ENCODE measurements at regions not wholly inside any gene's neighbourhood (a gene's known extent, or its start where the extent isn't known, plus 50 kb on each side); places are given as distances from the start of the nearest gene placed in this dataset.
"Not testable (repeated sequence)": the region's sequence is repeated elsewhere in the genome, so short reads cannot be mapped to it uniquely, and the experiment has no call there.

DNA sequence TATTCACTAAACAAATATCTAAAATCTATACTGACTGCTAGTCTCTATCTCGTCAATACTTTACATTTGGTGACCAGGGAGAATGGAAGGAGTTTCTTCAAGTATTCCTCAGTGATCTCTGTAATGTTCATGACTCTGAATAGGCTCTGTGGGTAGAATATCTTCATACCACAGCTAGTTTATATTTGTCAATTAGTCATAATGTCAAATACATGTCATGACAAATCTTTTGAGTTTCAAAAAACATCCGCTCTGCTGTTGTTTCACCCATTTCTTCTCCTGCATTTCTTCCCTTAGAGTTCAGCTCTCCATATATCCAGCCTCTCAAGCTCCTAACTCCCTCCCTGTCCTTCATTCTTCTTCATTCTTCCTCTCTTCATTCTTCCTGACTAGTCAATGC lies 206.5 kb upstream of the FANCL start:
- no peak for DNase-seq (ENCODE audit: low read depth in 2 of 2)

DNA sequence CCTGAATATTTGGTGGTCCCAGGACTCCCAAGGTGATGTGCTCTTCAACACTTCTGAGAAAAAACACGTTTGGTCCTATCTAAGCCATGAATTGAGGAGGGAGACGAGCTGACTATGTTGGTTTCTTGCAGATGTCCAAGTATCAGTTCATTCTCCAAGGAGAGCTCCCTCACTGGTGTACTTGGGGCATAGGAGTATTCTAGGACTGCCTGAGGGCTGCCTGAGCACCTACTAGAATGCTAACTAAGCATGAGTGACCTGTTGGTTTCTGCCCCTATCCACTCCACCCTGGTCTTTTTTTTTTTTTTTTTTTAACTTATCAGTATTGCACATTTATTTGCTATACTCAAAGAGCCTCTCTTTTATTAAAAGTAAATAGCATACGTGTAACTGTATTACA lies 200.5 kb upstream of the FANCL start:
- DNase-seq (ENCODE audit: low read depth in 2 of 2) = no peak

DNA sequence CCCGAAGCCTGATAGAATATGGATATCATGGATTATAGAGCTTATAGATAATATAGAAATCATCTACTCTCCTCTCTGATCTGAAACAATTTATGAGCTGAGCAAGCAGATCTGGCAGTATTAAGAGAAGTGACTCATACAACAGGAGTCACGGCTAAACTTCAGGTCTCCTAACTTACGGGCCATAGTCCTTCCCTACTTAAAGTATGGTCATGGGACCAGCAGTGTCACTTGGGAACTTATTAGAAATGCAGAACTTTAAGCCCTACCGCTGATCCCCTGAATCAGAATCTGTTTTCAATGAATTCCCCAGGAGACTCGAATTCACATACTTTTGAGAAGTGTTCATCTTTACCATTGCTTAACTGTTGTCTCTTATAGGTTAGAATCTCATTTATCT lies 195.7 kb upstream of the FANCL start:
- DNase-seq (ENCODE audit: low read depth in 2 of 2) = no peak

DNA sequence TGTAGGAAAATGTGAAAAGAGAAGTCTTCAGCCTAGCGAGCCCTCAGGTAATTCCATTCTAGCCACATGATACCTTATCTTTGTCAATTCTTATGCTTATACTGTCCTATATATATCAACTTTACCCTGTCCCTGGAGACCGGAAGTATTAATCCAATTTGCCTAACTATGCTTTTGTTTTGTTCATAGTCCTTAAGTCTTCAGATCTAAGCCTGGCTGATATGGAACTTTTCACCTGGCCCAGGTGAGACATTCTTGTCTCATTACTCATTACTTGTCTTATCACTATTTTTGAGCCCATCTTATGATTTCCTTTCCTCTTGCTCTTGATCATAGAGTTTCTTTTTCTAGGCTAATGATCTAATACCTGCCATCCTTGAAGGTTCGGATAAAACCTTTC lies 194.1 kb upstream of the FANCL start:
- DNase-seq (ENCODE audit: low read depth in 2 of 2) = no peak

DNA sequence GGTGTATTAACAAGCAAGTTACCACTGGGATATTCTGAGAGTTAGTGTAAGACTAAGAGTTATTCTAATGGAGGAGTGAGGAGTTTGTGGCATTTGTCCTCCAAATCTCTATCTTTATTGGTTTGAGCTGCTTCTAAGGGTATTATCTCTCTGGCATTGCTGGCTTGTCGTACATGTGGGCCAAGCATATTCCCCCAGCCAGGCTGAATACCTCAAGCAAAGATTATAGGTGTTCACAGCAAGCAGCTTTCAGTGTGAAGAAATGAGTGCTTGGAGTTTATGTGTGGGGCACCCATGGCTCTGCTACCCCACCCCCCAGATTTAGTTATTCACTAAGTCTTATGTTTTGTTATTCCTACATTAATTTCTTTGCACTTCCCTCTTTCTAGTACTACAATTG lies 193.6 kb upstream of the FANCL start:
- DNase-seq (ENCODE audit: low read depth in 2 of 2) = no peak

DNA sequence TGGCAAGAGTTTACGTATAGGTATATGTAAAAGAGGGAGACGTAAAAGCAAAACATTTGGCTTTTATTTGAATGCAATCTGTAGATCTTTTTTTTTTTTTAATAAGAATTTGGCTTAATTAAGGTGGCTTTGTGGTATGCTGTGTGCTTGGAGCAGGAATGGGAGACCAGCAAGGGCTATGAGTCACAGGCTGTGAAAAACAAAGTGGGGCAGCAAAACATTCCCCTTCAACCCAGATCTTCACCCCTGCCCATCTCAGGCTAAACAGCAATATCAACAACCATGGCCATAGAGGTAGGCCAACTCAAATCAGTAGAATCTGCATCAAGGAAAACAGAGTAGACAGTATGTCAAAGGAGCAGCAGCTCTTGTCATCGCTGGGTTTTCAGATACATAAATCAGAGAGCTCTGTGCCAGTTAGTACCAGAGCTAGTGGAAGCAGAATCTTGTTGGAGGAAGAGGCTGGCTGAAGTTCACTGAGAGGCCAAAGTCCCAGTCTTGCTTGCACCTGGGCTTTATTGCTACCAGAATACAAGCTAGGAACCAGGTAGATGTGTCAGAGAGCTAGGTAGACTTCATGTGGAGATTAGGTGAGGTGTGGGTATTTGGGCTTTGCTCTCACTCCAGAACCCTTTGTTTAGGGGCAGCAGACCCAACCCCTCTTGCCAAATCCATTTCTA lies 191.5 kb upstream of the FANCL start:
- DNase-seq (ENCODE audit: low read depth in 2 of 2) = no peak

DNA sequence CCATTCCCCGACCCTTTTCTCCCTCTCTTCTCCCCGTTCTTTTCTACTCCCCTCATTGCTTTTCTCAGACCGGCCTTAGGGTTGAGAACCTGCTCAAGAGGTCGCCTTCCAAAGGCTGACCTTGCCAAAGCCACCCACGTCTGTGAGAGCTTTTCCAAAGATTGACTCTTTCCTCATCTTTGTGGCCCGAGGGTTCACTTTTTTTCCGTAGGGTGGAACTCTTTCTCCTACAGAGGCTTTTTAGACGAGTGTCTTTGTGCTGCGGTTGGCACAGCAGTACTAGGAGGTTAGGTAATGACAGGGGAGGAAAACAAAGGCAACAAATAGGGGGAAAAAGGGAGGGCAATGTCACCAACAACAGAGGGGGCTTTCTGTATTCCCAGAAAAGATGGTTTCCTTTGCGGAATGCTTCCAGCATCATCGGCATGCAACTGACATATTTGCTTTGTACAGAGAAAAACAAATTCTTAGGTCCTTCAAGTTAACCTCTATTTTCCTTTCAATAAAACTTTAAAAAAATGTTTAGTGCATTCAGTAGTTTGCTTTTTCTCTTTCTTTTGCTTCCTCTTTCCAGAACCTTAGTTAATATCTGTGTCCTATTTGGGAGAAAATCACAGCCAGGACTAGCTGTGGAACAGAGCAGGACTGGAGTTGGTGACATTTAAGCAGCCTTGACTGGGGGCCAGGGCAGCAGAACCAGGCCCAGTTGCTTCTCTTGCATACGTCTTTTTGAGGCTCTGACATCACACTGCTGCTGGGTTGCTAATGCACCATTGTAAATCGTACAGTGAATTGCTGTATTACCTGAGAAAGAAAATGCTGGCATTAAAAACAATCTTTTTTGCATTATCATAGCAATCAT lies 188.1 kb upstream of the FANCL start:
- DNase-seq (ENCODE audit: low read depth in 2 of 2) = no peak

DNA sequence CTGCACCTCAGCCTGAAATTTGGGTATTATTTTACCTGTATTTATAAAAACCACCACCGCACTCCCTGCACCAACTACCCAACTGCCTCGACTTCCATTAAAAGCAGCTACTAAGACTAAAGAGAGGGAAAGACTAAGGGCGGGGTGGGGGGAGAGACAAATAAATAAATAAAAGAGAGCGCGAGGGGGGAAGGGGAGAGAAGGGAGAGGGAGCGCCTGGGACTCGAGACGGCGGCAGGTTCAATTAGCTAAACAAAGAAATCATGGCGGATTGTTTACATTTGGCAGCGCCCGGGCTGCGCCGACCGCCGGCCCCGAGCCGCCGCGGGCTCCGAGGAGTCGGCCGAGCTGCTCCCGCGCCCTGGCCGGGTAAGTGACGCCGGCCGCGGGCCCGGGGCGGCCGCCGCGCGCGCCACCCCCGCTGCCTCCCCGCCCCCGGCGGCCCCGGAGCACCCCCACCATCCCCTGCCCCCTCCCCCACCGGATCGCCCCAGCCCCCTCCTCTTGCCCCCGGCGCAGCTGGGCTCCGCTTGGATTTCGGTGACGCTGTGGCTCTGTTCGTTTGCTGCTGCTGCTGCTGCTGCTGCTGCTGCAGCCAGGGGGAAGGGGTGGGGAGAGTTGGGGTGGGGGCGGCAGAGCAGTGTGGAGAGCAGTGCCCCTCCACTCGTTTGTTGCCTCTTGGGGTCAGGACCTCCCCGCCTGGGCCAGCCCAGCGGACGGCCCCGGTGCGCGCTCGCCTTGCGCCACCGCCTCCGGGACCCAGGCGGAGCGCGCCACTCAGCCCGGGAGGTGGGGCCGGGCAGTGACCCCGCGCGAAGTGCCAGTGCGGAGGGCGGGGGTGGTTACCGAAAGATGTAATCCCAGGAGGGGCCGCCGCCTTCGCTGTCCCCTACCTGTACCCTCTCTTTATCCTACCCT lies 187.2 kb upstream of the FANCL start:
- DNase-seq (ENCODE audit: low read depth in 2 of 2) = no peak

DNA sequence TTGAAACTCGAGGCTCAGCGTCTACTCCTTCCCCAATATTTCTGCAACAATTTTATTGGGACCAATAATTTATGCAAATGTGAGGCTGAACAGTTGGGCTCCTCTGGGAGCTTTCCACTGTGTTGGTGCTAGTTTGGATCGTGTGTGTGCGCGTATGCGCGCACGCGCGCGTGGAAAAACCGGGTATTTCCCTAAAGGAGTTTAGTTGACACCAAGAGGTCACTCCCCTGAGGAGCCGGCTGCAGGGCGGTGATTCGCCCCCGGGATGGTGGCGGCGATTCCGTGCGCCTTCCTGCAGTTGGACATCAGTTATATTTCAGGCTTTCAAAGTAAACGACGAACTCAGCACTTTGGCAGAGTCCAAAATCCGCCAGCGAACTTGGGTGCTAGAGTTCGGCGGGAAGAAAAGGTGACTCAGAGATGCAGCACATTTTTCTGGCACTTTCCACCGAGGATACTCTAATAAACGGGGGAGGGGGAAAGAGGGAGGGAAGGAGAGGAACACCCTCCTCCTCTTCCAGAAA lies 186.5 kb upstream of the FANCL start:
- no peak for DNase-seq (ENCODE audit: low read depth in 2 of 2)

DNA sequence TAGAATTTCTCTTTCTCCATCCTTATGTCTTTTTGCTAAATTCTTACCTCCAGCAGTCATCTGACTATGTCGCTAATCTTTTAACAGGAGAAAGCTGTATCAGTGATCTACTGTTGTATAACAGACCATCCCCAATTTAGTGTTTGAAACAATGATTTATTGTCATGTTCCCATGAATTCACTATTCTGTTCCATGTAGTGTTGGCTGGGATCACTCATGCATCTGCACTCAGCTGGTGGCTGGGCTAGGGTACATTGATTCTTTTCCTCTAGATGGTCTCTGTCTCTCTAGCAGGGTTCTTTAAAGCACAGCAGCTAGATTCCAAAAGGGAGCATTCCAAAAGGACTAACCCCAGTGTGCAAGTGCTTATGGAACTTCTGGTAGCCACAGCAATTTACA lies 184.2 kb upstream of the FANCL start:
- DNase-seq (ENCODE audit: low read depth in 2 of 2) = no peak

DNA sequence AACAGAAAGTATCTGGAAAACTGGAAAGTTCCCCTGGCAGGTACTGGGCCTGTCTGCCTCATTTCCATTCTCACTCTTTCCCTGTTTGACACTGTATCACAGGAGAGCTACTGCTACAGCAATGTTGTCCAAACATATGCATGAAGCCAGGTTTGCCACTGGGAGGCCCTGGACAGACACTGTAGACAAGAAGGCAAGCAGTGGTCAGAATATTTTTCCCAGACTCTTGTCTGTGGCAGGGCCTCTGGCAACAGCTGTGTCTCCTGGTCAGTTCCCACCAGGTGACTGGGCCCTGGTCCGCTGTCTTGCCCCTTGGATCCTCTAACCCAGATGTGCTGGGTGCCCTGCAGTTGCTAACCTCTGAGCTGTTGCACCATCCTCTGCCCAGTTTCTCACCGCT lies 178.9 kb upstream of the FANCL start:
- DNase-seq (ENCODE audit: low read depth in 2 of 2) = no peak

DNA sequence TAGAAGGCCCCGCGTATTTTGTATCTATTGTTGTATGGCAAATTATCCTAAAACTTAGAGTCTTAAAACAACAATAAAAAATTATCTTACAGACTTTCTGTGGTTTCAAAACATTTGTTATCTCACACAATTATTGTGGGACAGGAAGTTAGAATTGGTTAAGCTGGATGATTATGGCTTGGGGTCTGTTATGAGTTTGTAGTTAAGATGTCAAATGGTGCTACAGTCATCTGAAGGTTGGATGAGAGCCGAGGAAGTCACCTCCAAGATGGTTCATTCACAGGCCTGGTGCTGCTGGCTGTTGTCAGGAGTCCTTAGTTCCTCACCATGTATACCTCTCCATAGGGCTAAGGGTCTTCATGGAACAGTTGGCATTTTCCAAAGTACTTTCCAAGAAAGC lies 175.6 kb upstream of the FANCL start:
- no peak for DNase-seq (ENCODE audit: low read depth in 2 of 2)

DNA sequence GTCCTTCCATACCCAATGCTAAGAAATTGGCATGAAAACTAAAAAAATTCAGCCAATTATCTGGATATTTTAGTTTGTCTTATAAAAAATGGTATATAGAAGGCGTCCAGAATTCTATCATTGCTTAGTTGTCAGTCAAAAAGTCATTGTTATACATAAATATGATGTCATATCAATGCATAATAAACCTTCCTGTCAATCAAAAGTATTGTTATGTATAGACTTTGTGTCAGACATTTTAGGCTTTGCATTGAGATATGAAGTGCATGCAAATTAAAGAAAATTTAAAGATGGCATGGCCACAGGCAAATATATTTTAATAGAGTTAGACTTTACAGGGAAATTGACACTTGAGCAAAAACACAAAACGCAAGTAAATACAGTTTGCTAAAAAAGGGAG lies 173.4 kb upstream of the FANCL start:
- no peak for DNase-seq (ENCODE audit: low read depth in 2 of 2)

DNA sequence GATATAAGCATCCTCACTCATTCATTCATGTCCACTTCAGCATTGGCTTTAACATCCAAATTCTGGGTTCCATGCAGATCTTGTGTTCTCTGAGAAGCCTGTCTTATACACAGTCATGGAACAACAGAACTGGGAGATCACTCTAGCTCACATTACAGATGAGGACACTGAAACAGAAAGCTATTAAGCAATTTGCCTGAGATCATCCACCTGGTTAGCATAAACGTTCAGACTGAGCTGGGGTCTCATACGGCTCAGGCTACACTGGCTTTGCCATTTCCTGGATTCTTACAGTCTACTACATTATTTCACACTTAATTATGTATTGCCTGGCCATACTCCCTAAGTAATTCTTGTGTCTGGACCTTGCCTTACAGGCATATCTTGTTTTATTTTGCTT lies 169.4 kb upstream of the FANCL start:
- no peak for DNase-seq (ENCODE audit: low read depth in 2 of 2)

DNA sequence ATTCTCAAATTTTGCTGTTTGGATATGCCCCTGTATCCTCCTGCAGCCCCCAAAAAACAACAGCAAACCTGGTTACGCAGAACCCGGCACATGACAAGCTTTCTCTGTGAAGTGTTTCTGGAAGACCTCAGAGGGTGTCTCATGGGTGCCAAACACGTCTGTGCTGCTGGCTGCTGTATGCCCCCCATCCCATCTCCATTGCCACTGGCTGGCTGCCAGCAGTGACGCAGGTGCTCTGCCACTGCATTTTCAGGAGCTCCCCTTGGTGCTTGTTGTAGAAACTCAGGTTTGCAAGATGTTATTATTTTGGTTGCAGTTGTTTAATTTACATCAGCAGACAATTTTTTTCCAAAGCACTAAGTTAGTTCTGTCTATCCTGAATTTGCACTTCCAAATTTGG lies 166.4 kb upstream of the FANCL start:
- DNase-seq (ENCODE audit: low read depth in 2 of 2) = no peak

DNA sequence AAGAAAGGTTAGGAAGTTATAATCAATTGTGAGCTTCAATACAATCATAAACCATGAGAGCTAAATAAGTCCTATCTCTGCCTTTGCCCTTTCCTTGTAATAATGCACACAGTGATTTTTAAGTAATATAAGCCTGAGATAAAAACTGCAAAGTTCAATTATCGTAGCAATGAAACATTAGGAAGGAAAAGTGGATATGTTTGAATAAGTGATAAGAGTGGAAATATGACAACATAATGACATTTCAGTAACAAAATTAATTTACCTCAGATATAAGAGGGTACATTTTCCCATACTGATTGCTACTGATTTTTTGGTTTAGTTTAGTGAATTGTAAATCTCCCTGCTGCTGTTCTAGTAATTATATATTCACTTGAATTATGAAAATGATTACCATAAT lies 164.2 kb upstream of the FANCL start:
- no peak for DNase-seq (ENCODE audit: low read depth in 2 of 2)

DNA sequence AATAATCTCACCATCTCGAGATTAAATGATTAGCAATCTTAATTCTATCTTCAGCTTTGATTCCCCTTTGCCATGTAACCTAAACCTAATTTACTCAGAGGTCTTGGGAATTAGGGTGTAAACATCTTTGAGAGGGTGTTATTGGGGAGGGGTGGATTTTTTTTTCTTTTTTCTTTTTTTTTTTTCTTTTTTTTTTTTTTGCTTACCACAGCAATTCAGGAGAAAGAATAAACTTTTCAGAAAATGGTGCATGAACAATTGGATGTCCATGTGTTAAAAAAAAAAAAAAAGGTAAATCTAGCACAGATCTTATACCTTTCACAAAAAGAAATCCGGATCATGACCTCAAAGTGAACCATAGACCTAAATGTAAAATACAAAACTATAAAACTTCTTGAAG lies 160.8 kb upstream of the FANCL start:
- no peak for DNase-seq (ENCODE audit: low read depth in 2 of 2)

DNA sequence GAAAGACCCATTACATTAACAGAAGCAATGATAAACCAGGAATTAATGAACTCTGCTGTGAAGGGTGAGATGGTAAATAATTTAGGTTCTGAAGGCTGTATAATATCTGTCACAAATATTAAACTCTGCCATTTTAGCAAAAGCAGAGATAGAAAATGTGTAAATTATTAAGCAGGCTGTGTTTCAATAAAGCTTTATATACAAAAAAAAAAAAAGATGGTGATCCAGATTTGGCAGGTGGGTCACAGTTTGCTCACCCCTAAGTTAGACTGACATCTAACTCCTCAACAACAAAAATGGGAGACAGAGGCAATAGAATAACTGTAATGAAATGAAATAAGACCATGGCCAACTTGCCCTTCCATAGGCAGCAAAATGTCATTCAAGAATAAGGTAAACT lies 157.3 kb upstream of the FANCL start:
- DNase-seq (ENCODE audit: low read depth in 2 of 2) = no peak

DNA sequence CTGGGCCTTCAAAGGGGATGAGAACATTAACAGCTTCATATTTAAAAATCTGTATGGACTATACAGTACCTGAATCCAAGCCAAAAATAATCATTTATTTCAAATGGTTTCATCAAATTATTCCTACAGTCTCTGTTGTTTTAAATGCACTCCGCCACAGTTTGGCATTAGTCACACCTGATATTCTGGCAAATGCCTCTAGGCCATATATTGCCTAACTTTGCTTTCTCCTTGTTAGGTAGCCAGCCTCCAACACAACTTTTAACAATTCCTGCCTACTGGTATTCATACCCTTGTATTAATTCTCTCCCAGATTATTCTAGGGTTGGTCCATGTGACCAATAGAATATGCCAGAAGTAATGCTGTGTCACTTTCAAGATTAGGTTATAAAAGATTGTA lies 146.6 kb upstream of the FANCL start:
- DNase-seq (ENCODE audit: low read depth in 2 of 2) = no peak

DNA sequence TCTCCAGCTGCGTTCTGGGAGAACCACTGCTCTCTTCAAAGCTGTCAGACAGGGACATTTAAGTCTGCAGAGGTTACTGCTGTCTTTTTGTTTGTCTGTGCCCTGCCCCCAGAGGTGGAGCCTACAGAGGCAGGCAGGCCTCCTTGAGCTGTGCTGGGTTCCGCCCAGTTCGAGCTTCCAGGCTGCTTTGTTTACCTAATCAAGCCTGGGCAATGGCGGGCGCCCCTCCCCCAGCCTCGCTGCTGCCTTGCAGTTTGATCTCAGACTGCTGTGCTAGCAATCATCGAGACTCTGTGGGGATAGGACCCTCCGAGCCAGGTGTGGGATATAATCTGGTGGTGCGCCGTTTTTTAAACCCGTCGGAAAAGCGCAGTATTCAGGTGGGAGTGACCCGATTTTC lies 145.8 kb upstream of the FANCL start:
- DNase-seq (ENCODE audit: low read depth in 2 of 2) = not testable (repeated sequence)

DNA sequence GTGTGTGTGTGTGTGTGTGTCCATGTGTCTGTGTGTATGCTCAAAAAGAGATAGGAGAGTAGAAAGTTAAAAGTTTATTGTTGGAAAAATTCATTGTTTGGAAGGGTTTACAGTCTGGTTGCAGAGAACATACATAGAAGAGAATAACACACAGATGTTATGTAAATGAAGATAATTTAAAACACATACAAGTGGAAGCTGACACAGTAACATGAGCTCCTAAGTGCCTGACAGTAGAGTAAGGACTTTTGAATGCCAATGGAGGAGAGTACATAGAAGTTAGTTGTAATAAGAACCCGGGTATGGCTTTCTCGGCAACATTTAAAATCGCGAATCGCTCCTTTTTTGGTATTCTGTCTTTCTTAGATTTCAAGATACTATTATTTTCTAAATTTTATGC lies 137.0 kb upstream of the FANCL start:
- no peak for DNase-seq (ENCODE audit: low read depth in 2 of 2)

DNA sequence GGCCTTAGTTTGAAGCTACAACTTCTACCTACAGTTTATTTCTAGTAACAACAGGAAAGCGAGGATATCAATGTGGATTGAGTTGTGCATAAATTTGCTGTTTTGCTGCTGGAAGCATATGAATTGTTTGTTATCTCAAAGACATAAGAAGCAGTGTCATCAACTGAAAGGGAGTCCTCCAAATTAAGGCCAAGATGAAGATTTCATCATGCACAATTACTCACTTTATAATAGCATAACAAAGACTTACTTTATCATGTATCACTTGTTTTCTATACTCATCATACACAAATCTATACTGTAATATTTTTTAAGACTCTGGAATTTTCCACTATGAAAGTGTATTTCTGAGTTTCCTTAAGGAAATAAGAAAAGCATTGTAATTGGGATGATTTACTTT lies 136.1 kb upstream of the FANCL start:
- DNase-seq (ENCODE audit: low read depth in 2 of 2) = no peak
